AG10803 (cell line): ENCODE measurements at regions not wholly inside any gene's neighbourhood (a gene's known extent, or its start where the extent isn't known, plus 50 kb on each side); places are given as distances from the start of the nearest gene placed in this dataset.

ENCODE experiments used
- DNase-seq: peaks from one replicate; pipeline ENCODE4 v3.0.0; 2010; ENCODE audit warnings: low read depth
- H3K4me3 ChIP-seq: 2 replicates; pipeline ENCODE4 v1.5.1; 2011; ENCODE audit warnings: mild to moderate bottlenecking, low read length, control low read depth
- CTCF ChIP-seq: conservative IDR thresholded peaks from 2 replicates; pipeline ENCODE4 v1.5.1; 2011; ENCODE audit warnings: mild to moderate bottlenecking, low read length, control low read depth, inconsistent platforms

GRCh38 chr1:163774978-163775620, 453.3 kb downstream of the NUF2 start:
- no peak overlapping the region for H3K4me3 ChIP-seq
- TF ChIP-seq CTCF, result no peak
- DNase-seq, result no peak

GRCh38 chr1:163777205-163777604, 455.5 kb downstream of the NUF2 start:
- DNase-seq, result no peak
- no peak overlapping the region for H3K4me3 ChIP-seq
- TF ChIP-seq CTCF, result no peak

- TF ChIP-seq CTCF, result no peak
Observed at GRCh38 chr1:163781146-163781545, 459.4 kb downstream of the NUF2 start.

GRCh38 chr1:163785868-163786405, 464.2 kb downstream of the NUF2 start:
- no peak overlapping the region for H3K4me3 ChIP-seq
- no peak for DNase-seq
- TF ChIP-seq CTCF, result no peak

More at GRCh38 chr1:163781146-163781545, 459.4 kb downstream of the NUF2 start:
- DNase-seq, result no peak
- no peak overlapping the region for H3K4me3 ChIP-seq

- no peak for DNase-seq
- no peak overlapping the region for H3K4me3 ChIP-seq
- no peak for TF ChIP-seq CTCF
Observed at GRCh38 chr1:163789911-163790310, 468.2 kb downstream of the NUF2 start.

- no peak for TF ChIP-seq CTCF
- H3K4me3 ChIP-seq, result no peak overlapping the region
- DNase-seq, result no peak
Observed at GRCh38 chr1:163794551-163794950, 472.8 kb downstream of the NUF2 start.

- no peak overlapping the region for H3K4me3 ChIP-seq
- DNase-seq, result peak; percentile 17
- TF ChIP-seq CTCF, result no peak
Observed at GRCh38 chr1:163796394-163796821, 474.7 kb downstream of the NUF2 start.
